H1 (cell line): ENCODE measurements at regions not wholly inside any gene's neighbourhood (a gene's known extent, or its start where the extent isn't known, plus 50 kb on each side); places are given as distances from the start of the nearest gene placed in this dataset.

Experiments
- CTCF ChIA-PET: fragments of 300-600 bp; sonication (Branson Sonifier 250); formaldehyde crosslinking; loops from one replicate; lab custom pipeline; 2021; ENCODE audit not compliant: partially characterized antibody; lab: Charles Lee
- POLR2A ChIA-PET: fragments of 300-600 bp; sonication (Branson Sonifier 250); formaldehyde crosslinking; loops from one replicate; lab custom pipeline; 2021; ENCODE audit warnings: inconsistent platforms; ENCODE audit not compliant: partially characterized antibody; lab: Charles Lee
- DNase-seq, 2 experiments: peaks; one replicate each; pipeline versions ENCODE4 v3.0.0 to v3.0.0-alpha.2; 2010 to 2022; ENCODE audit warnings: low spot score in 2 of 2, low read depth in 1 of 2, mixed read lengths in 1 of 2
- FAIRE-seq: peaks from 2 replicates; lab custom pipeline; 2011; peaks lifted over from hg19 to GRCh38; lab: Jason Lieb, UNC
- H2AFZ ChIP-seq: 2 replicates; pipeline ENCODE4 v1.8.1; 2012; ENCODE audit warnings: low read length, inconsistent platforms
- H2AK5ac ChIP-seq: 2 replicates; pipeline ENCODE4 v1.6.1; 2013; ENCODE audit warnings: low read depth, low read length
- H2BK120ac ChIP-seq: replicated peaks from 2 replicates; pipeline ENCODE3; 2013; ENCODE audit warnings: low read depth, low read length, inconsistent platforms
- H2BK12ac ChIP-seq: 2 replicates; pipeline ENCODE4 v1.6.1; 2013; ENCODE audit warnings: low read depth, low read length
- H2BK15ac ChIP-seq: 2 replicates; pipeline ENCODE4 v1.6.1; 2013; ENCODE audit warnings: low read length
- H2BK20ac ChIP-seq: 2 replicates; pipeline ENCODE4 v1.6.1; 2013; ENCODE audit warnings: low read length
- H2BK5ac ChIP-seq: 2 replicates; pipeline ENCODE4 v1.6.1; 2013; ENCODE audit warnings: low read depth, low read length
- H3K14ac ChIP-seq: 2 replicates; pipeline ENCODE4 v1.6.1; 2013; ENCODE audit warnings: inconsistent platforms; ENCODE audit not compliant: insufficient read length
- H3K18ac ChIP-seq: 2 replicates; pipeline ENCODE4 v1.6.1; 2013; ENCODE audit warnings: low read length; ENCODE audit errors: extremely low read depth
- H3K23ac ChIP-seq: 2 replicates; pipeline ENCODE4 v1.6.1; 2013; ENCODE audit warnings: inconsistent platforms; ENCODE audit not compliant: insufficient read length
- H3K23me2 ChIP-seq: 2 replicates; pipeline ENCODE4 v1.6.1; 2013; ENCODE audit warnings: low read depth, low read length
- H3K27ac ChIP-seq: 2 replicates; pipeline ENCODE4 v1.6.1; 2011; ENCODE audit warnings: low read depth, low read length, inconsistent platforms
- H3K27me3 ChIP-seq, 4 experiments: replicated peaks in 1 of 4; 1 replicate in 1 of 4; 2 replicates in 3 of 4; pipeline versions ENCODE4 v1.6.1 to v1.8.1; 2011 to 2013; ENCODE audit warnings: low read length in 3 of 4, mild to moderate bottlenecking in 3 of 4, inconsistent platforms in 2 of 4, mixed read lengths in 2 of 4, moderate library complexity in 1 of 4; ENCODE audit not compliant: control insufficient read depth in 3 of 4, insufficient read depth in 3 of 4; ENCODE audit errors: extremely low read depth in 1 of 4
- H3K36me3 ChIP-seq, 4 experiments: 2 replicates each; pipeline versions ENCODE4 v1.6.1 to v1.8.1; 2011 to 2013; ENCODE audit warnings: mild to moderate bottlenecking in 4 of 4, low read length in 3 of 4, moderate library complexity in 2 of 4, control low read depth in 1 of 4, inconsistent platforms in 1 of 4; ENCODE audit not compliant: insufficient read depth in 4 of 4, control insufficient read depth in 2 of 4
- H3K4ac ChIP-seq: replicated peaks from 2 replicates; pipeline ENCODE3; 2013; ENCODE audit warnings: low read length, low read depth, mixed read lengths, inconsistent platforms; ENCODE audit not compliant: insufficient read length
- H3K4me1 ChIP-seq, 4 experiments: replicated peaks in 1 of 4; 1 replicate in 1 of 4; 2 replicates in 3 of 4; pipeline versions ENCODE4 v1.6.1 to v1.8.1; 2011 to 2013; ENCODE audit warnings: low read length in 3 of 4, inconsistent platforms in 2 of 4, mixed read lengths in 1 of 4; ENCODE audit not compliant: insufficient read depth in 4 of 4, control insufficient read depth in 3 of 4
- H3K4me2 ChIP-seq, 2 experiments: 2 replicates each; pipeline versions ENCODE4 v1.6.1 to v1.8.1; 2011 to 2013; ENCODE audit warnings: low read depth in 2 of 2, low read length in 2 of 2, control low read depth in 1 of 2, inconsistent platforms in 1 of 2, mild to moderate bottlenecking in 1 of 2; ENCODE audit not compliant: insufficient read depth in 1 of 2
- H3K4me3 ChIP-seq, 4 experiments: fragments of 200-600, 300-600 bp in 1 of 4; sonication (generic), shearing (Covaris generic), sonication (Bioruptor Twin) in 1 of 4; 2 replicates each; pipeline versions ENCODE4 v1.5.1 to v1.8.1; 2011 to 2016; ENCODE audit warnings: low read length in 4 of 4, low read depth in 3 of 4, control low read depth in 2 of 4, inconsistent platforms in 2 of 4, mild to moderate bottlenecking in 2 of 4, mixed read lengths in 1 of 4, moderate library complexity in 1 of 4; ENCODE audit not compliant: insufficient read depth in 2 of 4; ENCODE audit errors: extremely low read depth in 1 of 4
- H3K56ac ChIP-seq: replicated peaks from 2 replicates; pipeline ENCODE3; 2013; ENCODE audit warnings: low read depth, mild to moderate bottlenecking, mixed read lengths, low read length, inconsistent platforms; ENCODE audit not compliant: insufficient read length
- H3K79me1 ChIP-seq: 2 replicates; pipeline ENCODE4 v1.6.1; 2013; ENCODE audit warnings: low read depth, low read length, control low read depth
- H3K79me2 ChIP-seq, 2 experiments: 2 replicates each; pipeline versions ENCODE4 v1.6.1 to v1.8.1; 2012 to 2013; ENCODE audit warnings: low read length in 2 of 2, mild to moderate bottlenecking in 2 of 2, inconsistent platforms in 1 of 2; ENCODE audit not compliant: insufficient read depth in 2 of 2, control insufficient read depth in 1 of 2
- H3K9ac ChIP-seq, 4 experiments: replicated peaks in 1 of 4; 1 replicate in 1 of 4; 2 replicates in 3 of 4; pipeline versions ENCODE4 v1.6.1 to v1.8.1; 2011 to 2013; ENCODE audit warnings: low read depth in 3 of 4, low read length in 3 of 4, control low read depth in 2 of 4, mild to moderate bottlenecking in 2 of 4, moderate library complexity in 2 of 4, inconsistent platforms in 1 of 4; ENCODE audit errors: extremely low read depth in 1 of 4
- H3K9me3 ChIP-seq, 2 experiments: 2 replicates each; pipeline versions ENCODE4 v1.6.1 to v1.8.1; 2012 to 2013; ENCODE audit warnings: mild to moderate bottlenecking in 2 of 2, moderate library complexity in 2 of 2, control low read depth in 1 of 2, inconsistent platforms in 1 of 2, low read depth in 1 of 2, low read length in 1 of 2, mixed read lengths in 1 of 2; ENCODE audit not compliant: insufficient read depth in 2 of 2
- H4K20me1 ChIP-seq, 2 experiments: replicated peaks in 1 of 2; 2 replicates each; pipeline versions ENCODE3 to v1.8.1; 2011 to 2013; ENCODE audit warnings: inconsistent platforms in 2 of 2, low read length in 2 of 2, mild to moderate bottlenecking in 1 of 2; ENCODE audit not compliant: insufficient read depth in 2 of 2, control insufficient read depth in 1 of 2
- H4K5ac ChIP-seq: 2 replicates; pipeline ENCODE4 v1.6.1; 2013; ENCODE audit warnings: low read length, low read depth, mixed read lengths, inconsistent platforms; ENCODE audit not compliant: insufficient read length
- H4K8ac ChIP-seq: 2 replicates; pipeline ENCODE4 v1.8.0; 2013; ENCODE audit warnings: mild to moderate bottlenecking, moderate library complexity, low read length, inconsistent platforms; ENCODE audit not compliant: insufficient read depth; ENCODE audit errors: extremely low read depth
- H4K91ac ChIP-seq: replicated peaks from 2 replicates; pipeline ENCODE3; 2013; ENCODE audit warnings: low read length, mixed read lengths, inconsistent platforms; ENCODE audit not compliant: insufficient read length
- SIN3A ChIP-seq, 2 experiments: IDR thresholded peaks in 1 of 2; conservative IDR thresholded peaks in 1 of 2; 2 replicates each; pipeline ENCODE4 v1.6.1; 2011 to 2012; ENCODE audit warnings: low read length in 2 of 2, improper control_type of control experiment in 1 of 2, low read depth in 1 of 2, mild to moderate bottlenecking in 1 of 2
- SRF ChIP-seq: IDR thresholded peaks from 2 replicates; pipeline ENCODE4 v1.6.1; 2011; ENCODE audit warnings: mild to moderate bottlenecking, low read depth, low read length, moderate library complexity
- WGBS, 2 experiments: shearing (Covaris generic) in 1 of 2; methylation state at CpG; one replicate each; pipeline versions ENCODE4 v1.1.6 to v1.1.7; 2013 to 2015; ENCODE audit warnings: low lambda C conversion rate in 2 of 2, mixed read lengths in 2 of 2, inconsistent platforms in 1 of 2, low coverage in 1 of 2, missing lambda C conversion rate in 1 of 2; ENCODE audit not compliant: insufficient replicate concordance in 2 of 2, insufficient coverage in 1 of 2, insufficient read length in 1 of 2; ENCODE audit errors: extremely low coverage in 1 of 2, missing lambda C conversion rate in 1 of 2; 5-methylcytosine and 5-hydroxymethylcytosine counted together

- H3K23ac ChIP-seq = no peak overlapping the region
- no peaks in the 10 kb centered on the region for H3K36me3 ChIP-seq
- ChIA-PET CTCF (interaction anchor here (0.6 to 1.6 kb wide), 4 partner anchors 9 to 726 kb away, joined by 3 to 4 read pairs (median 3); no protein-coding TSS in a partner anchor), POLR2A (no interaction called here)
- no peak overlapping the region for H4K8ac ChIP-seq
- no peak overlapping the region for H3K4me2 ChIP-seq
- no peaks in the 10 kb centered on the region for H3K4me1 ChIP-seq
- H3K9me3 ChIP-seq = no peaks in the 10 kb centered on the region
- no peak overlapping the region for H3K4me3 ChIP-seq
- no peak overlapping the region for H3K4ac ChIP-seq
- no peak overlapping the region for H3K14ac ChIP-seq
- peaks cover 0 to 1% (median 0%) of the 10 kb centered on the region in 4 experiments; a peak in 1 of 7 replicates for H3K27me3 ChIP-seq
- H3K9ac ChIP-seq = no peak overlapping the region
- H2AK5ac ChIP-seq = no peak overlapping the region
- no peak for FAIRE-seq
- no peak overlapping the region for H2BK12ac ChIP-seq
- WGBS, 2 experiments = 93% methylated on average over 9 of the region's 9 CpGs; no CpG with 5 or more reads in 1 of the 2 experiments
- no peak overlapping the region for H4K91ac ChIP-seq
- no peaks in the 10 kb centered on the region for H3K79me2 ChIP-seq
- no peak overlapping the region for H3K27ac ChIP-seq
- H2BK15ac ChIP-seq = no peak overlapping the region
- H3K56ac ChIP-seq = no peak overlapping the region
- no peak overlapping the region for H2BK120ac ChIP-seq
- peaks cover 0 to 2% of the 10 kb centered on the region in 2 experiments for H4K20me1 ChIP-seq
- H3K18ac ChIP-seq = no peak overlapping the region
- no peaks in the 10 kb centered on the region for H3K23me2 ChIP-seq
- H2BK5ac ChIP-seq = no peak overlapping the region
- no peak overlapping the region for H2BK20ac ChIP-seq
- H2AFZ ChIP-seq = no peak overlapping the region
- H4K5ac ChIP-seq = no peak overlapping the region
- no peaks in the 10 kb centered on the region for H3K79me1 ChIP-seq
- DNase-seq = no peak
- TF ChIP-seq SIN3A (conservative IDR thresholded peaks at IDR 0.05 in 1 of 2, IDR thresholded peaks at IDR 0.05 in 1 of 2; ENCODE audit: low read depth in 1 of 2, low read length in 2 of 2) (0 out of 4 replicates have a peak, but pooled peaks of 1 of the 2 experiments have one; percentile 29), SRF (no peak)
Observed at GRCh38 chr12:77591959-77592743, 238.5 kb upstream of the NAV3 start.
